IMR-90 (cell line): ENCODE measurements at regions not wholly inside any gene's neighbourhood (a gene's known extent, or its start where the extent isn't known, plus 50 kb on each side); places are given as distances from the start of the nearest gene placed in this dataset.

Source experiments
- ATAC-seq: fragments of 200-7000 bp; cut with Tn5 transposase; 2 replicates; pipeline ENCODE4 v1.9.1; 2020; ENCODE audit warnings: low read depth, mild to moderate bottlenecking, moderate library complexity
- BruUV-seq: library from RNA; stranded (reverse); fragments of 400-500 nt; replicated peaks from 2 replicates; lab custom pipeline; 2021; lab: Mats Ljungman, UMichigan
- CTCF ChIA-PET: fragments of 300-600 bp; formaldehyde crosslinking; extraction: SDS; loops from one replicate; lab custom pipeline; 2021; ENCODE audit warnings: antibody characterized with exemption; lab: Yijun Ruan, JAX
- POLR2A ChIA-PET: fragments of 300-600 bp; sonication (Branson Sonifier 250); formaldehyde crosslinking; loops from one replicate; lab custom pipeline; 2022; ENCODE audit warnings: antibody characterized with exemption; ENCODE audit not compliant: unreplicated experiment; lab: Charles Lee
- DNase-seq: peaks from one replicate; pipeline ENCODE4 v3.0.0; 2013
- H2AFZ ChIP-seq: replicated peaks from 2 replicates; pipeline ENCODE3; 2013; ENCODE audit warnings: low read length, mild to moderate bottlenecking; ENCODE audit not compliant: poor library complexity
- H2AK5ac ChIP-seq: 2 replicates; pipeline ENCODE4 v1.6.1; 2013; ENCODE audit warnings: low read depth, low read length, inconsistent platforms
- H2AK9ac ChIP-seq: replicated peaks from 2 replicates; pipeline ENCODE3; 2013; ENCODE audit warnings: mild to moderate bottlenecking, low read depth, low read length, moderate library complexity; ENCODE audit not compliant: poor library complexity
- H2BK120ac ChIP-seq: 2 replicates; pipeline ENCODE4 v1.6.1; 2013; ENCODE audit warnings: low read depth, low read length, inconsistent platforms
- H2BK15ac ChIP-seq: 3 replicates; pipeline ENCODE4 v1.6.1; 2013; ENCODE audit warnings: low read depth, low read length, inconsistent platforms
- H2BK20ac ChIP-seq: 2 replicates; pipeline ENCODE4 v1.6.1; 2013; ENCODE audit warnings: low read depth, mild to moderate bottlenecking, inconsistent platforms, low read length, moderate library complexity
- H2BK5ac ChIP-seq: 2 replicates; pipeline ENCODE4 v1.6.1; 2013; ENCODE audit warnings: mild to moderate bottlenecking, low read depth, low read length, inconsistent platforms; ENCODE audit not compliant: poor library complexity, severe bottlenecking
- H3K14ac ChIP-seq: replicated peaks from 2 replicates; pipeline ENCODE4 v1.6.1; 2013; ENCODE audit warnings: low read depth, low read length, inconsistent platforms
- H3K18ac ChIP-seq: 2 replicates; pipeline ENCODE4 v1.6.1; 2013; ENCODE audit warnings: low read depth, low read length, control low read depth
- H3K23ac ChIP-seq: 2 replicates; pipeline ENCODE4 v1.6.1; 2013; ENCODE audit warnings: low read depth, low read length, inconsistent platforms
- H3K27ac ChIP-seq: 2 replicates; pipeline ENCODE4 v1.5.1; 2013; ENCODE audit warnings: mild to moderate bottlenecking, control low read depth, low read length; ENCODE audit not compliant: insufficient read depth
- H3K27me3 ChIP-seq: 2 replicates; pipeline ENCODE4 v1.6.1; 2013; ENCODE audit warnings: low read length; ENCODE audit not compliant: control insufficient read depth, insufficient read depth
- H3K36me3 ChIP-seq: 2 replicates; pipeline ENCODE4 v1.6.1; 2013; ENCODE audit warnings: low read length, mixed read lengths; ENCODE audit not compliant: control insufficient read depth, insufficient read depth
- H3K4ac ChIP-seq: 2 replicates; pipeline ENCODE4 v1.6.1; 2013; ENCODE audit warnings: low read depth, low read length, inconsistent platforms
- H3K4me1 ChIP-seq: 2 replicates; pipeline ENCODE4 v1.6.1; 2013; ENCODE audit warnings: low read length, mixed read lengths; ENCODE audit not compliant: control insufficient read depth, insufficient read depth
- H3K4me2 ChIP-seq: 2 replicates; pipeline ENCODE4 v1.6.1; 2013; ENCODE audit warnings: low read depth, mild to moderate bottlenecking, control low read depth, low read length, moderate library complexity
- H3K4me3 ChIP-seq: 2 replicates; pipeline ENCODE4 v1.5.1; 2013; ENCODE audit warnings: low read depth, mild to moderate bottlenecking, control low read depth, low read length, moderate library complexity; ENCODE audit not compliant: insufficient read depth
- H3K56ac ChIP-seq: 2 replicates; pipeline ENCODE4 v1.6.1; 2013; ENCODE audit warnings: low read length, inconsistent platforms; ENCODE audit not compliant: insufficient read depth; ENCODE audit errors: extremely low read depth
- H3K79me1 ChIP-seq, 2 experiments: 2 replicates each; pipeline ENCODE4 v1.6.1; 2013; ENCODE audit warnings: low read length in 2 of 2, inconsistent platforms in 1 of 2, low read depth in 1 of 2
- H3K9ac ChIP-seq: 2 replicates; pipeline ENCODE4 v1.6.1; 2013; ENCODE audit warnings: low read depth, low read length, control low read depth
- H3K9me1 ChIP-seq: 2 replicates; pipeline ENCODE4 v1.6.1; 2013; ENCODE audit warnings: low read length, inconsistent platforms; ENCODE audit not compliant: insufficient read depth
- H3K9me3 ChIP-seq: 2 replicates; pipeline ENCODE4 v1.6.1; 2013; ENCODE audit warnings: low read length; ENCODE audit not compliant: control insufficient read depth, insufficient read depth
- H4K20me1 ChIP-seq: 2 replicates; pipeline ENCODE4 v1.6.1; 2013; ENCODE audit warnings: low read length, inconsistent platforms; ENCODE audit not compliant: insufficient read depth
- H4K5ac ChIP-seq: 2 replicates; pipeline ENCODE4 v1.6.1; 2013; ENCODE audit warnings: mild to moderate bottlenecking, low read depth, low read length, control low read depth
- H4K8ac ChIP-seq, 2 experiments: 2 replicates each; pipeline ENCODE4 v1.6.1; 2013; ENCODE audit warnings: low read depth in 2 of 2, low read length in 2 of 2, control low read depth in 1 of 2, inconsistent platforms in 1 of 2
- H4K91ac ChIP-seq: 2 replicates; pipeline ENCODE4 v1.6.1; 2013; ENCODE audit warnings: low read depth, low read length, inconsistent platforms; ENCODE audit not compliant: insufficient read depth
- CEBPB ChIP-seq: IDR thresholded peaks from 2 replicates; pipeline ENCODE4 v1.6.1; 2012; ENCODE audit warnings: low read depth, low read length, improper control_type of control experiment
- CTCF ChIP-seq: conservative IDR thresholded peaks from 2 replicates; pipeline ENCODE4 v1.5.1; 2012; ENCODE audit warnings: mild to moderate bottlenecking, low read depth, low read length, improper control_type of control experiment
- ELK1 ChIP-seq: fragments of 150-350 bp; IDR thresholded peaks from 2 replicates; pipeline ENCODE4 v1.6.1; 2016; ENCODE audit warnings: low read depth, mild to moderate bottlenecking, low read length, moderate library complexity, borderline replicate concordance
- FOS ChIP-seq: fragments of 150-350 bp; IDR thresholded peaks from 2 replicates; pipeline ENCODE4 v1.6.1; 2016; ENCODE audit warnings: low read depth, low read length
- MAFK ChIP-seq: IDR thresholded peaks from 2 replicates; pipeline ENCODE4 v1.6.1; 2012; ENCODE audit warnings: low read depth, low read length, improper control_type of control experiment
- MAZ ChIP-seq: IDR thresholded peaks from 2 replicates; pipeline ENCODE4 v1.6.1; 2012; ENCODE audit warnings: low read depth, mild to moderate bottlenecking, low read length, improper control_type of control experiment, moderate library complexity, borderline replicate concordance
- MXI1 ChIP-seq: IDR thresholded peaks from 2 replicates; pipeline ENCODE4 v1.6.1; 2012; ENCODE audit warnings: low read depth, mild to moderate bottlenecking, low read length, moderate library complexity, borderline replicate concordance
- NFE2L2 ChIP-seq: fragments of 150-350 bp; IDR thresholded peaks from 2 replicates; pipeline ENCODE4 v1.6.1; 2016; ENCODE audit warnings: low read depth, mild to moderate bottlenecking, low read length
- RFX5 ChIP-seq: IDR thresholded peaks from 2 replicates; pipeline ENCODE4 v1.8.0; 2012; ENCODE audit warnings: low read depth, mild to moderate bottlenecking, low read length, moderate library complexity
- SMC3 ChIP-seq: fragments of 150-350 bp; IDR thresholded peaks from 2 replicates; pipeline ENCODE4 v1.6.1; 2016; ENCODE audit warnings: low read depth, mild to moderate bottlenecking, antibody characterized with exemption, low read length, moderate library complexity
- USF2 ChIP-seq: fragments of 150-350 bp; IDR thresholded peaks from 2 replicates; pipeline ENCODE4 v1.6.1; 2017; ENCODE audit warnings: mild to moderate bottlenecking, antibody characterized with exemption, low read length, low read depth
- WGBS, 2 experiments: methylation state at CpG; one replicate each; pipeline versions ENCODE4 v1.1.5 to v1.1.7; 2013; ENCODE audit warnings: missing lambda C conversion rate in 2 of 2; ENCODE audit not compliant: insufficient read length in 1 of 2; ENCODE audit errors: extremely low coverage in 2 of 2; 5-methylcytosine and 5-hydroxymethylcytosine counted together
- dilution Hi-C: fragments of 300-500 bp; cut with HindIII; formaldehyde crosslinking; loops from one replicate; pipeline ENCODE4 v1.14.3; 2018; ENCODE audit warnings: low sequenced_read_pairs; ENCODE audit not compliant: unreplicated experiment
- in situ Hi-C: fragments of 300-500 bp; cut with MboI; formaldehyde crosslinking; loops from 3 replicates; pipeline ENCODE4 v1.14.3; 2019; ENCODE audit warnings: low sequenced_read_pairs, inconsistent platforms, mixed read lengths
- intact Hi-C: fragments of 100-400 bp; cut with micrococcal nuclease; formaldehyde crosslinking; loops from 2 replicates; pipeline ENCODE4 v1.10.0; 2022

GRCh38 chr17:73711184-73711583, 66.9 kb upstream of the SDK2 start:
- CTCF ChIA-PET: no interaction called here
- ATAC-seq: no peak
- intact Hi-C loops: no loop called here
- H3K9ac ChIP-seq: no peak overlapping the region
- no peak overlapping the region for H3K4me3 ChIP-seq
- H2BK20ac ChIP-seq: no peak overlapping the region
- BruUV-seq: no TSS peak
- no peak overlapping the region for H2BK120ac ChIP-seq
- TF ChIP-seq CEBPB (no peak), RFX5 (no peak), FOS (no peak), USF2 (no peak), MXI1 (no peak), SMC3 (no peak), CTCF (no peak), NFE2L2 (no peak), ELK1 (no peak), MAZ (no peak), MAFK (no peak)
- H3K56ac ChIP-seq: no peak overlapping the region
- H3K4me2 ChIP-seq: no peak overlapping the region
- H3K14ac ChIP-seq: no peak overlapping the region
- H4K5ac ChIP-seq: no peak overlapping the region
- H3K23ac ChIP-seq: no peak overlapping the region
- H4K8ac ChIP-seq: no peak overlapping the region
- DNase-seq: no peak
- POLR2A ChIA-PET: no interaction called here
- no peak overlapping the region for H3K4ac ChIP-seq
- H3K36me3 ChIP-seq: no peaks in the 10 kb centered on the region
- H3K9me1 ChIP-seq: no peaks in the 10 kb centered on the region
- H3K4me1 ChIP-seq: no peaks in the 10 kb centered on the region
- H2AFZ ChIP-seq: no peak overlapping the region
- H3K18ac ChIP-seq: no peak overlapping the region
- H3K27ac ChIP-seq: no peak overlapping the region
- H3K27me3 ChIP-seq: no peaks in the 10 kb centered on the region
- dilution Hi-C loops: no loop called here
- peaks cover 34% of the 10 kb centered on the region for H3K9me3 ChIP-seq
- no peak overlapping the region for H2BK15ac ChIP-seq
- H3K79me1 ChIP-seq: no peaks in the 10 kb centered on the region
- H2BK5ac ChIP-seq: no peak overlapping the region
- H4K20me1 ChIP-seq: no peaks in the 10 kb centered on the region
- in situ Hi-C loops: loop anchor here (25.0 kb wide), 2 partner anchors 99 to 274 kb away; no protein-coding TSS in a partner anchor
- no peak overlapping the region for H4K91ac ChIP-seq
- no peak overlapping the region for H2AK9ac ChIP-seq
- no peak overlapping the region for H2AK5ac ChIP-seq
- 57% methylated on average over 1 of the region's 5 CpGs; no CpG with 5 or more reads in 1 of the 2 experiments for WGBS, 2 experiments
